H1 (cell line): ENCODE measurements at regions not wholly inside any gene's neighbourhood (a gene's known extent, or its start where the extent isn't known, plus 50 kb on each side); places are given as distances from the start of the nearest gene placed in this dataset.

ENCODE experiments used
- CTCF ChIA-PET: fragments of 300-600 bp; sonication (Branson Sonifier 250); formaldehyde crosslinking; loops from one replicate; lab custom pipeline; 2021; ENCODE audit not compliant: partially characterized antibody; lab: Charles Lee
- POLR2A ChIA-PET: fragments of 300-600 bp; sonication (Branson Sonifier 250); formaldehyde crosslinking; loops from one replicate; lab custom pipeline; 2021; ENCODE audit warnings: inconsistent platforms; ENCODE audit not compliant: partially characterized antibody; lab: Charles Lee
- DNase-seq, 2 experiments: peaks; one replicate each; pipeline versions ENCODE4 v3.0.0 to v3.0.0-alpha.2; 2010 to 2022; ENCODE audit warnings: low spot score in 2 of 2, low read depth in 1 of 2, mixed read lengths in 1 of 2
- FAIRE-seq: peaks from 2 replicates; lab custom pipeline; 2011; peaks lifted over from hg19 to GRCh38; lab: Jason Lieb, UNC
- H2AFZ ChIP-seq: 2 replicates; pipeline ENCODE4 v1.8.1; 2012; ENCODE audit warnings: low read length, inconsistent platforms
- H2AK5ac ChIP-seq: 2 replicates; pipeline ENCODE4 v1.6.1; 2013; ENCODE audit warnings: low read depth, low read length
- H2BK120ac ChIP-seq: replicated peaks from 2 replicates; pipeline ENCODE3; 2013; ENCODE audit warnings: low read depth, low read length, inconsistent platforms
- H2BK12ac ChIP-seq: 2 replicates; pipeline ENCODE4 v1.6.1; 2013; ENCODE audit warnings: low read depth, low read length
- H2BK15ac ChIP-seq: 2 replicates; pipeline ENCODE4 v1.6.1; 2013; ENCODE audit warnings: low read length
- H2BK20ac ChIP-seq: 2 replicates; pipeline ENCODE4 v1.6.1; 2013; ENCODE audit warnings: low read length
- H2BK5ac ChIP-seq: 2 replicates; pipeline ENCODE4 v1.6.1; 2013; ENCODE audit warnings: low read depth, low read length
- H3K14ac ChIP-seq: 2 replicates; pipeline ENCODE4 v1.6.1; 2013; ENCODE audit warnings: inconsistent platforms; ENCODE audit not compliant: insufficient read length
- H3K18ac ChIP-seq: 2 replicates; pipeline ENCODE4 v1.6.1; 2013; ENCODE audit warnings: low read length; ENCODE audit errors: extremely low read depth
- H3K23ac ChIP-seq: 2 replicates; pipeline ENCODE4 v1.6.1; 2013; ENCODE audit warnings: inconsistent platforms; ENCODE audit not compliant: insufficient read length
- H3K23me2 ChIP-seq: 2 replicates; pipeline ENCODE4 v1.6.1; 2013; ENCODE audit warnings: low read depth, low read length
- H3K27ac ChIP-seq: 2 replicates; pipeline ENCODE4 v1.6.1; 2011; ENCODE audit warnings: low read depth, low read length, inconsistent platforms
- H3K27me3 ChIP-seq, 4 experiments: replicated peaks in 1 of 4; 1 replicate in 1 of 4; 2 replicates in 3 of 4; pipeline versions ENCODE4 v1.6.1 to v1.8.1; 2011 to 2013; ENCODE audit warnings: low read length in 3 of 4, mild to moderate bottlenecking in 3 of 4, inconsistent platforms in 2 of 4, mixed read lengths in 2 of 4, moderate library complexity in 1 of 4; ENCODE audit not compliant: control insufficient read depth in 3 of 4, insufficient read depth in 3 of 4; ENCODE audit errors: extremely low read depth in 1 of 4
- H3K36me3 ChIP-seq, 4 experiments: 2 replicates each; pipeline versions ENCODE4 v1.6.1 to v1.8.1; 2011 to 2013; ENCODE audit warnings: mild to moderate bottlenecking in 4 of 4, low read length in 3 of 4, moderate library complexity in 2 of 4, control low read depth in 1 of 4, inconsistent platforms in 1 of 4; ENCODE audit not compliant: insufficient read depth in 4 of 4, control insufficient read depth in 2 of 4
- H3K4ac ChIP-seq: replicated peaks from 2 replicates; pipeline ENCODE3; 2013; ENCODE audit warnings: low read length, low read depth, mixed read lengths, inconsistent platforms; ENCODE audit not compliant: insufficient read length
- H3K4me1 ChIP-seq, 4 experiments: replicated peaks in 1 of 4; 1 replicate in 1 of 4; 2 replicates in 3 of 4; pipeline versions ENCODE4 v1.6.1 to v1.8.1; 2011 to 2013; ENCODE audit warnings: low read length in 3 of 4, inconsistent platforms in 2 of 4, mixed read lengths in 1 of 4; ENCODE audit not compliant: insufficient read depth in 4 of 4, control insufficient read depth in 3 of 4
- H3K4me2 ChIP-seq, 2 experiments: 2 replicates each; pipeline versions ENCODE4 v1.6.1 to v1.8.1; 2011 to 2013; ENCODE audit warnings: low read depth in 2 of 2, low read length in 2 of 2, control low read depth in 1 of 2, inconsistent platforms in 1 of 2, mild to moderate bottlenecking in 1 of 2; ENCODE audit not compliant: insufficient read depth in 1 of 2
- H3K4me3 ChIP-seq, 4 experiments: fragments of 200-600, 300-600 bp in 1 of 4; sonication (generic), shearing (Covaris generic), sonication (Bioruptor Twin) in 1 of 4; 2 replicates each; pipeline versions ENCODE4 v1.5.1 to v1.8.1; 2011 to 2016; ENCODE audit warnings: low read length in 4 of 4, low read depth in 3 of 4, control low read depth in 2 of 4, inconsistent platforms in 2 of 4, mild to moderate bottlenecking in 2 of 4, mixed read lengths in 1 of 4, moderate library complexity in 1 of 4; ENCODE audit not compliant: insufficient read depth in 2 of 4; ENCODE audit errors: extremely low read depth in 1 of 4
- H3K56ac ChIP-seq: replicated peaks from 2 replicates; pipeline ENCODE3; 2013; ENCODE audit warnings: low read depth, mild to moderate bottlenecking, mixed read lengths, low read length, inconsistent platforms; ENCODE audit not compliant: insufficient read length
- H3K79me1 ChIP-seq: 2 replicates; pipeline ENCODE4 v1.6.1; 2013; ENCODE audit warnings: low read depth, low read length, control low read depth
- H3K79me2 ChIP-seq, 2 experiments: 2 replicates each; pipeline versions ENCODE4 v1.6.1 to v1.8.1; 2012 to 2013; ENCODE audit warnings: low read length in 2 of 2, mild to moderate bottlenecking in 2 of 2, inconsistent platforms in 1 of 2; ENCODE audit not compliant: insufficient read depth in 2 of 2, control insufficient read depth in 1 of 2
- H3K9ac ChIP-seq, 4 experiments: replicated peaks in 1 of 4; 1 replicate in 1 of 4; 2 replicates in 3 of 4; pipeline versions ENCODE4 v1.6.1 to v1.8.1; 2011 to 2013; ENCODE audit warnings: low read depth in 3 of 4, low read length in 3 of 4, control low read depth in 2 of 4, mild to moderate bottlenecking in 2 of 4, moderate library complexity in 2 of 4, inconsistent platforms in 1 of 4; ENCODE audit errors: extremely low read depth in 1 of 4
- H3K9me3 ChIP-seq, 2 experiments: 2 replicates each; pipeline versions ENCODE4 v1.6.1 to v1.8.1; 2012 to 2013; ENCODE audit warnings: mild to moderate bottlenecking in 2 of 2, moderate library complexity in 2 of 2, control low read depth in 1 of 2, inconsistent platforms in 1 of 2, low read depth in 1 of 2, low read length in 1 of 2, mixed read lengths in 1 of 2; ENCODE audit not compliant: insufficient read depth in 2 of 2
- H4K20me1 ChIP-seq, 2 experiments: replicated peaks in 1 of 2; 2 replicates each; pipeline versions ENCODE3 to v1.8.1; 2011 to 2013; ENCODE audit warnings: inconsistent platforms in 2 of 2, low read length in 2 of 2, mild to moderate bottlenecking in 1 of 2; ENCODE audit not compliant: insufficient read depth in 2 of 2, control insufficient read depth in 1 of 2
- H4K5ac ChIP-seq: 2 replicates; pipeline ENCODE4 v1.6.1; 2013; ENCODE audit warnings: low read length, low read depth, mixed read lengths, inconsistent platforms; ENCODE audit not compliant: insufficient read length
- H4K8ac ChIP-seq: 2 replicates; pipeline ENCODE4 v1.8.0; 2013; ENCODE audit warnings: mild to moderate bottlenecking, moderate library complexity, low read length, inconsistent platforms; ENCODE audit not compliant: insufficient read depth; ENCODE audit errors: extremely low read depth
- H4K91ac ChIP-seq: replicated peaks from 2 replicates; pipeline ENCODE3; 2013; ENCODE audit warnings: low read length, mixed read lengths, inconsistent platforms; ENCODE audit not compliant: insufficient read length
- CBX8 ChIP-seq: fragments of 300-800, 300-1000 bp; sonication (generic); IDR thresholded peaks from 2 replicates; pipeline ENCODE4 v1.7.1; 2016; ENCODE audit warnings: low read depth, low read length, borderline replicate concordance
- CHD1 ChIP-seq: IDR thresholded peaks from 2 replicates; pipeline ENCODE4 v1.6.1; 2012; ENCODE audit warnings: low read depth, low read length, improper control_type of control experiment
- CREB1 ChIP-seq: IDR thresholded peaks from 2 replicates; pipeline ENCODE4 v1.6.1; 2012; ENCODE audit warnings: inconsistent platforms
- NANOG ChIP-seq: IDR thresholded peaks from 2 replicates; pipeline ENCODE4 v1.6.1; 2011; ENCODE audit warnings: low read length, low read depth, mild to moderate bottlenecking, inconsistent platforms; ENCODE audit not compliant: insufficient read depth, poor library complexity, severe bottlenecking
- SIN3A ChIP-seq, 2 experiments: IDR thresholded peaks in 1 of 2; conservative IDR thresholded peaks in 1 of 2; 2 replicates each; pipeline ENCODE4 v1.6.1; 2011 to 2012; ENCODE audit warnings: low read length in 2 of 2, improper control_type of control experiment in 1 of 2, low read depth in 1 of 2, mild to moderate bottlenecking in 1 of 2
- SRF ChIP-seq: IDR thresholded peaks from 2 replicates; pipeline ENCODE4 v1.6.1; 2011; ENCODE audit warnings: mild to moderate bottlenecking, low read depth, low read length, moderate library complexity
- TEAD4 ChIP-seq: IDR thresholded peaks from 2 replicates; pipeline ENCODE4 v1.6.1; 2012; ENCODE audit warnings: low read depth, low read length, inconsistent platforms, mixed read lengths
- WGBS, 2 experiments: shearing (Covaris generic) in 1 of 2; methylation state at CpG; one replicate each; pipeline versions ENCODE4 v1.1.6 to v1.1.7; 2013 to 2015; ENCODE audit warnings: low lambda C conversion rate in 2 of 2, mixed read lengths in 2 of 2, inconsistent platforms in 1 of 2, low coverage in 1 of 2, missing lambda C conversion rate in 1 of 2; ENCODE audit not compliant: insufficient replicate concordance in 2 of 2, insufficient coverage in 1 of 2, insufficient read length in 1 of 2; ENCODE audit errors: extremely low coverage in 1 of 2, missing lambda C conversion rate in 1 of 2; 5-methylcytosine and 5-hydroxymethylcytosine counted together
- TF ChIP-seq, protein P1 (sequence below): IDR thresholded peaks from 2 replicates; pipeline ENCODE4 v1.6.1; 2011; ENCODE audit warnings: low read length, improper control_type of control experiment
- TF ChIP-seq, protein P2 (sequence below): IDR thresholded peaks from 2 replicates; pipeline ENCODE4 v1.6.1; 2012; ENCODE audit warnings: low read length, inconsistent platforms
- TF ChIP-seq, protein P3 (sequence below): IDR thresholded peaks from 2 replicates; pipeline ENCODE4 v1.6.1; 2012; ENCODE audit warnings: inconsistent platforms

DNA sequence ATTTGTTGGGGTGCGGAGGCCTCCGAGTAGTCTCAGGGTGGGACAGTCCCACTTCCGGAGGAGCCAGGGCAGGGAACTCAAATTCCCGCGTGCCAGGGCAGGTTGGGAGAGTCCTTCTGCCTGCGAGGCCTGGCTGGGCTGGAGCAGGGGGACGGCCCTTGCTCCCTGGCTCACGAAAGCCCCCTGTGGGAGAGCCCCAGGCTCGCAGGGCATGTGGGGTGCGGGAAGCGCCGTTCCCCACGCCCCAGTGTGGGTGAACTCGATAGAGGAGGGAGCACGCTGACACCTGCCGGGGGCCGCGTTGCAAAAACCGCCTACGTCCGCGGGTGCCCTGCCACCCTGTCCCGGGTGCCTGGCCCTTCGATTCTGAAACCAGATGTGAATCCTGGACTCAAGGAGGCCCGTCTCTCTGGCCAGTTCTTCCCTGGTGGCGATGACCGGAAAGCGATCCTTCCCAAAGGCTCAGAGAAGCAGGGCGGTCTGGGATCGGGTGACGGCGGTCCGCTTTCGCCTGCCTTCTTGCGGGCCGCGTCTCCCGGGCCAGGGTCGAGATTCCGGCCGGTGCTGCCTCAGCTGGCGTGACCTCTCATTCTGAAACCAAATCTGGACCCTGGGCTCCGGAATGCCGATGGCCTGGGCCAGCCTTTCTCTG lies 1846.5 kb upstream of the DEFB115 start:
- Histone ChIP-seq H3K18ac (no peak overlapping the region), H3K27me3 (no peaks in the 10 kb centered on the region), H2BK20ac (no peak overlapping the region), H2BK12ac (no peak overlapping the region), H4K91ac (no peak overlapping the region), H2BK120ac (no peak overlapping the region), H3K4me2 (no peak overlapping the region), H3K23ac (no peak overlapping the region), H3K56ac (no peak overlapping the region), H2BK15ac (no peak overlapping the region), H3K79me1 (no peaks in the 10 kb centered on the region), H3K9me3 (peaks cover 33 to 61% of the 10 kb centered on the region in 2 experiments), H3K4me1 (no peaks in the 10 kb centered on the region), H3K9ac (no peak overlapping the region), H3K23me2 (no peaks in the 10 kb centered on the region), H3K4ac (no peak overlapping the region), H2BK5ac (no peak overlapping the region), H2AFZ (no peak overlapping the region), H3K14ac (no peak overlapping the region), H3K79me2 (no peaks in the 10 kb centered on the region), H3K4me3 (no peak overlapping the region), H4K20me1 (no peaks in the 10 kb centered on the region), H4K5ac (no peak overlapping the region), H3K27ac (no peak overlapping the region), H2AK5ac (no peak overlapping the region), H3K36me3 (peaks cover 0 to 2% (median 0%) of the 10 kb centered on the region in 4 experiments; a peak in 1 of 8 replicates), H4K8ac (no peak overlapping the region)
- FAIRE-seq, result no peak
- ChIA-PET CTCF (no interaction called here), POLR2A (no interaction called here)
- DNase-seq, result no peak
- WGBS, 2 experiments, result 66% methylated on average over 41 of the region's 44 CpGs; no CpG with 5 or more reads in 1 of the 2 experiments
- TF ChIP-seq TEAD4 (no peak), NANOG (no peak), SRF (no peak), CHD1 (no peak), SIN3A (conservative IDR thresholded peaks at IDR 0.05 in 1 of 2, IDR thresholded peaks at IDR 0.05 in 1 of 2; ENCODE audit: low read depth in 1 of 2, low read length in 2 of 2) (no peak), CBX8 (no peak), CREB1 (no peak)
- TF ChIP-seq, protein P1, sequence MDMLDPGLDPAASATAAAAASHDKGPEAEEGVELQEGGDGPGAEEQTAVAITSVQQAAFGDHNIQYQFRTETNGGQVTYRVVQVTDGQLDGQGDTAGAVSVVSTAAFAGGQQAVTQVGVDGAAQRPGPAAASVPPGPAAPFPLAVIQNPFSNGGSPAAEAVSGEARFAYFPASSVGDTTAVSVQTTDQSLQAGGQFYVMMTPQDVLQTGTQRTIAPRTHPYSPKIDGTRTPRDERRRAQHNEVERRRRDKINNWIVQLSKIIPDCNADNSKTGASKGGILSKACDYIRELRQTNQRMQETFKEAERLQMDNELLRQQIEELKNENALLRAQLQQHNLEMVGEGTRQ, result no peak
- TF ChIP-seq, protein P2, sequence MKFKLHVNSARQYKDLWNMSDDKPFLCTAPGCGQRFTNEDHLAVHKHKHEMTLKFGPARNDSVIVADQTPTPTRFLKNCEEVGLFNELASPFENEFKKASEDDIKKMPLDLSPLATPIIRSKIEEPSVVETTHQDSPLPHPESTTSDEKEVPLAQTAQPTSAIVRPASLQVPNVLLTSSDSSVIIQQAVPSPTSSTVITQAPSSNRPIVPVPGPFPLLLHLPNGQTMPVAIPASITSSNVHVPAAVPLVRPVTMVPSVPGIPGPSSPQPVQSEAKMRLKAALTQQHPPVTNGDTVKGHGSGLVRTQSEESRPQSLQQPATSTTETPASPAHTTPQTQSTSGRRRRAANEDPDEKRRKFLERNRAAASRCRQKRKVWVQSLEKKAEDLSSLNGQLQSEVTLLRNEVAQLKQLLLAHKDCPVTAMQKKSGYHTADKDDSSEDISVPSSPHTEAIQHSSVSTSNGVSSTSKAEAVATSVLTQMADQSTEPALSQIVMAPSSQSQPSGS, result no peak
- TF ChIP-seq, protein P3, sequence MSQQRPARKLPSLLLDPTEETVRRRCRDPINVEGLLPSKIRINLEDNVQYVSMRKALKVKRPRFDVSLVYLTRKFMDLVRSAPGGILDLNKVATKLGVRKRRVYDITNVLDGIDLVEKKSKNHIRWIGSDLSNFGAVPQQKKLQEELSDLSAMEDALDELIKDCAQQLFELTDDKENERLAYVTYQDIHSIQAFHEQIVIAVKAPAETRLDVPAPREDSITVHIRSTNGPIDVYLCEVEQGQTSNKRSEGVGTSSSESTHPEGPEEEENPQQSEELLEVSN, result no peak
